SK-N-SH treated with all-trans-retinoic acid at 6 μM for 48 hours (cell line): ENCODE measurements at regions not wholly inside any gene's neighbourhood (a gene's known extent, or its start where the extent isn't known, plus 50 kb on each side); places are given as distances from the start of the nearest gene placed in this dataset.

Source experiments
- ATAC-seq: fragments of 200-7000 bp; cut with Tn5 transposase; 3 replicates; pipeline ENCODE4 v1.9.1; 2020; ENCODE audit warnings: mild to moderate bottlenecking, moderate library complexity
- CREB5 ChIP-seq: fragments of 250-450 bp; sonication (Bioruptor Pico); IDR thresholded peaks from 2 replicates; pipeline ENCODE4 v1.5.1; 2020; ENCODE audit warnings: low read depth, mild to moderate bottlenecking, moderate library complexity
- CSRNP3 ChIP-seq: fragments of 250-450 bp; sonication (Bioruptor Pico); IDR thresholded peaks from 2 replicates; pipeline ENCODE4 v1.5.1; 2021; ENCODE audit warnings: mild to moderate bottlenecking, moderate library complexity
- ESRRG ChIP-seq: fragments of 250-450 bp; sonication (Bioruptor Pico); IDR thresholded peaks from 2 replicates; pipeline ENCODE4 v1.6.1; 2021; ENCODE audit warnings: mild to moderate bottlenecking
- GLIS3 ChIP-seq: fragments of 250-450 bp; sonication (Bioruptor Pico); IDR thresholded peaks from 2 replicates; pipeline ENCODE4 v1.5.0; 2020; ENCODE audit warnings: mild to moderate bottlenecking, moderate library complexity
- ISL1 ChIP-seq: fragments of 250-450 bp; sonication (Bioruptor Pico); IDR thresholded peaks from 2 replicates; pipeline ENCODE4 v2.1.2; 2022; ENCODE audit warnings: mild to moderate bottlenecking, moderate library complexity
- OSR1 ChIP-seq: fragments of 250-450 bp; sonication (Bioruptor Pico); IDR thresholded peaks from 2 replicates; pipeline ENCODE4 v1.8.0; 2022; ENCODE audit warnings: moderate library complexity, mild to moderate bottlenecking, inconsistent platforms
- PATZ1 ChIP-seq: fragments of 250-450 bp; sonication (Bioruptor Pico); IDR thresholded peaks from 2 replicates; pipeline ENCODE4 v1.8.0; 2020; ENCODE audit warnings: mild to moderate bottlenecking, moderate library complexity, borderline replicate concordance
- POU6F1 ChIP-seq: fragments of 250-450 bp; sonication (Bioruptor Pico); IDR thresholded peaks from 2 replicates; pipeline ENCODE4 v1.8.0; 2021; ENCODE audit warnings: low read depth, mild to moderate bottlenecking, moderate library complexity, borderline replicate concordance
- RARB ChIP-seq: fragments of 250-450 bp; sonication (Bioruptor Pico); IDR thresholded peaks from 2 replicates; pipeline ENCODE4 v1.8.0; 2021; ENCODE audit warnings: mild to moderate bottlenecking, moderate library complexity
- SNAI2 ChIP-seq: fragments of 250-450 bp; sonication (Bioruptor Pico); IDR thresholded peaks from 2 replicates; pipeline ENCODE4 v1.5.0; 2020; ENCODE audit warnings: mild to moderate bottlenecking, moderate library complexity
- TCF4 ChIP-seq: fragments of 250-450 bp; sonication (Bioruptor Pico); IDR thresholded peaks from 2 replicates; pipeline ENCODE4 v1.8.0; 2021; ENCODE audit warnings: mild to moderate bottlenecking, moderate library complexity, borderline replicate concordance
- TOX ChIP-seq: fragments of 250-450 bp; sonication (Bioruptor Pico); IDR thresholded peaks from 2 replicates; pipeline ENCODE4 v1.8.0; 2021; ENCODE audit warnings: mild to moderate bottlenecking, moderate library complexity, borderline replicate concordance
- TSHZ2 ChIP-seq: fragments of 250-450 bp; sonication (Bioruptor Pico); IDR thresholded peaks from 2 replicates; pipeline ENCODE4 v1.5.0; 2020; ENCODE audit warnings: mild to moderate bottlenecking, moderate library complexity
- ZC3H10 ChIP-seq: fragments of 250-450 bp; sonication (Bioruptor Pico); IDR thresholded peaks from 2 replicates; pipeline ENCODE4 v1.5.1; 2021; ENCODE audit warnings: mild to moderate bottlenecking, moderate library complexity
- ZNF565 ChIP-seq: fragments of 450-650 bp; formaldehyde crosslinking; conservative IDR thresholded peaks from 2 replicates; pipeline ENCODE4 v1.5.0; 2020; ENCODE audit warnings: low read depth, mild to moderate bottlenecking, moderate library complexity
- ZNF70 ChIP-seq: fragments of 450-650 bp; formaldehyde crosslinking; IDR thresholded peaks from 2 replicates; pipeline ENCODE4 v1.5.0; 2020; ENCODE audit warnings: mild to moderate bottlenecking, moderate library complexity

GRCh38 chrX:38868321-38868720 is 67.1 kb downstream of the MID1IP1 start (continued):
- TF ChIP-seq TSHZ2 (CRISPR knock-in tag) (no peak), CREB5 (CRISPR knock-in tag) (no peak), OSR1 (no peak), SNAI2 (CRISPR knock-in tag) (no peak), GLIS3 (CRISPR knock-in tag) (no peak)

- ATAC-seq: no peak
- no peak for TF ChIP-seq ISL1 (CRISPR knock-in tag)
- no peak for TF ChIP-seq ESRRG (CRISPR knock-in tag)
- no peak for TF ChIP-seq TCF4 (CRISPR knock-in tag)
- no peak for TF ChIP-seq ZNF565 (CRISPR knock-in tag)
- no peak for TF ChIP-seq ZC3H10
- TF ChIP-seq PATZ1: no peak
- no peak for TF ChIP-seq TOX (CRISPR knock-in tag)
- no peak for TF ChIP-seq TSHZ2 (CRISPR knock-in tag)
- TF ChIP-seq GLIS3 (CRISPR knock-in tag): no peak
- TF ChIP-seq OSR1: no peak
- TF ChIP-seq ZNF70: no peak
- TF ChIP-seq CREB5 (CRISPR knock-in tag): no peak
- no peak for TF ChIP-seq CSRNP3 (CRISPR knock-in tag)
- no peak for TF ChIP-seq POU6F1 (CRISPR knock-in tag)
These were observed 67.7 kb downstream of the MID1IP1 start for GRCh38 chrX:38868941-38869401.

GRCh38 chrX:38870361-38870895 is 69.2 kb downstream of the MID1IP1 start:
- TF ChIP-seq ZNF565 (CRISPR knock-in tag) (no peak), SNAI2 (CRISPR knock-in tag) (no peak), RARB (CRISPR knock-in tag) (no peak), TCF4 (CRISPR knock-in tag) (no peak), TSHZ2 (CRISPR knock-in tag) (no peak)
- no peak for ATAC-seq
